Hepatocyte (in vitro differentiated cells): ENCODE measurements at regions not wholly inside any gene's neighbourhood (a gene's known extent, or its start where the extent isn't known, plus 50 kb on each side); places are given as distances from the start of the nearest gene placed in this dataset.

Experiments used
- DNase-seq: peaks from one replicate; pipeline ENCODE4 v3.0.0-alpha.2; 2016; ENCODE audit warnings: low spot score
- H2AFZ ChIP-seq: fragments of 200-600 bp; sonication (generic); 2 replicates; pipeline ENCODE4 v1.6.0; 2016; ENCODE audit warnings: antibody characterized with exemption, mild to moderate bottlenecking
- H3K27ac ChIP-seq: fragments of 200-600 bp; sonication (generic); 2 replicates; pipeline ENCODE4 v1.5.1; 2016; ENCODE audit warnings: mild to moderate bottlenecking
- H3K27me3 ChIP-seq: fragments of 200-600 bp; sonication (generic); 2 replicates; pipeline ENCODE4 v1.6.1; 2016
- H3K36me3 ChIP-seq: fragments of 200-600 bp; sonication (generic); replicated peaks from 2 replicates; pipeline ENCODE4 v1.5.1; 2016; ENCODE audit warnings: low read depth; ENCODE audit not compliant: insufficient read depth
- H3K4me1 ChIP-seq: fragments of 200-600 bp; sonication (generic); 2 replicates; pipeline ENCODE4 v1.5.1; 2016; ENCODE audit warnings: mild to moderate bottlenecking, moderate library complexity; ENCODE audit not compliant: insufficient read depth
- H3K4me2 ChIP-seq: fragments of 200-600 bp; sonication (generic); 2 replicates; pipeline ENCODE4 v1.6.0; 2016
- H3K4me3 ChIP-seq: fragments of 200-600 bp; sonication (generic); 2 replicates; pipeline ENCODE4 v1.5.1; 2016; ENCODE audit warnings: mild to moderate bottlenecking
- H3K79me2 ChIP-seq: fragments of 200-600 bp; sonication (generic); 2 replicates; pipeline ENCODE4 v1.6.0; 2017; ENCODE audit warnings: mild to moderate bottlenecking
- H3K9me2 ChIP-seq: fragments of 200-600 bp; sonication (generic); replicated peaks from 2 replicates; pipeline ENCODE4 v1.6.0; 2017; ENCODE audit warnings: mild to moderate bottlenecking; ENCODE audit not compliant: insufficient read depth
- H3K9me3 ChIP-seq: fragments of 200-600 bp; sonication (generic); 2 replicates; pipeline ENCODE4 v1.5.1; 2016; ENCODE audit warnings: low read depth, mild to moderate bottlenecking
- H4K20me1 ChIP-seq: fragments of 200-600 bp; sonication (generic); 2 replicates; pipeline ENCODE4 v1.6.0; 2016; ENCODE audit warnings: mild to moderate bottlenecking; ENCODE audit not compliant: insufficient read depth, poor library complexity, severe bottlenecking
- CTCF ChIP-seq: fragments of 200-600 bp; sonication (generic); IDR thresholded peaks from 2 replicates; pipeline ENCODE4 v1.5.1; 2016; ENCODE audit warnings: antibody characterized with exemption, mild to moderate bottlenecking; ENCODE audit not compliant: poor library complexity
- EZH2 ChIP-seq: fragments of 200-600 bp; sonication (generic); IDR thresholded peaks from 2 replicates; pipeline ENCODE4 v1.6.1; 2016; ENCODE audit warnings: antibody characterized with exemption, mild to moderate bottlenecking, borderline replicate concordance
- EZH2phosphoT487 ChIP-seq: fragments of 200-600 bp; sonication (generic); IDR thresholded peaks from one replicate; pipeline ENCODE4 v1.6.1; 2018; ENCODE audit warnings: antibody characterized with exemption, mild to moderate bottlenecking, low read depth, moderate library complexity; ENCODE audit not compliant: unreplicated experiment, severe bottlenecking
- WGBS: methylation state at CpG from one replicate; pipeline ENCODE4 v1.1.6; 2016; ENCODE audit warnings: low lambda C conversion rate; ENCODE audit errors: missing lambda C conversion rate; 5-methylcytosine and 5-hydroxymethylcytosine counted together

GRCh38 chr11:45724153-45724552, 58.7 kb upstream of the CHST1 start:
- H3K4me3 ChIP-seq: no peak overlapping the region
- WGBS: 69% methylated on average over 3 of the region's 3 CpGs
- H3K79me2 ChIP-seq: no peaks in the 10 kb centered on the region
- no peak for DNase-seq
- H2AFZ ChIP-seq: no peak overlapping the region
- no peaks in the 10 kb centered on the region for H4K20me1 ChIP-seq
- H3K27ac ChIP-seq: no peak overlapping the region
- H3K4me2 ChIP-seq: no peak overlapping the region
- no peaks in the 10 kb centered on the region for H3K9me3 ChIP-seq
- H3K27me3 ChIP-seq: peaks cover 5% of the 10 kb centered on the region
- no peaks in the 10 kb centered on the region for H3K36me3 ChIP-seq
- H3K4me1 ChIP-seq: no peaks in the 10 kb centered on the region
- TF ChIP-seq EZH2: no peak
- TF ChIP-seq CTCF: no peak
- no peak for TF ChIP-seq EZH2phosphoT487
- no peaks in the 10 kb centered on the region for H3K9me2 ChIP-seq

- H3K27me3 ChIP-seq: peaks cover 5% of the 10 kb centered on the region
- no peaks in the 10 kb centered on the region for H3K36me3 ChIP-seq
- no peak for DNase-seq
- no peak overlapping the region for H3K27ac ChIP-seq
- no peaks in the 10 kb centered on the region for H4K20me1 ChIP-seq
- no peak overlapping the region for H3K4me2 ChIP-seq
- no peaks in the 10 kb centered on the region for H3K79me2 ChIP-seq
- H2AFZ ChIP-seq: no peak overlapping the region
- H3K4me3 ChIP-seq: no peak overlapping the region
- WGBS: 82% methylated on average over 7 of the region's 7 CpGs
- TF ChIP-seq CTCF: no peak
- no peak for TF ChIP-seq EZH2phosphoT487
- TF ChIP-seq EZH2: no peak
- no peaks in the 10 kb centered on the region for H3K9me2 ChIP-seq
- H3K4me1 ChIP-seq: no peaks in the 10 kb centered on the region
- no peaks in the 10 kb centered on the region for H3K9me3 ChIP-seq
Observed at GRCh38 chr11:45723397-45723796, 58.0 kb upstream of the CHST1 start.

GRCh38 chr11:45722144-45722543, 56.7 kb upstream of the CHST1 start:
- Histone ChIP-seq H3K4me3 (no peak overlapping the region), H3K9me3 (no peaks in the 10 kb centered on the region), H3K27ac (no peak overlapping the region), H3K4me1 (no peaks in the 10 kb centered on the region), H3K27me3 (peaks cover 5% of the 10 kb centered on the region), H3K4me2 (no peak overlapping the region), H3K79me2 (no peaks in the 10 kb centered on the region), H2AFZ (no peak overlapping the region), H4K20me1 (no peaks in the 10 kb centered on the region), H3K9me2 (no peaks in the 10 kb centered on the region), H3K36me3 (no peaks in the 10 kb centered on the region)
- DNase-seq: no peak
- 85% methylated on average over 13 of the region's 13 CpGs for WGBS
- no peak for TF ChIP-seq CTCF
- no peak for TF ChIP-seq EZH2phosphoT487
- TF ChIP-seq EZH2: no peak

- peaks cover 5% of the 10 kb centered on the region for H3K27me3 ChIP-seq
- H3K9me2 ChIP-seq: no peaks in the 10 kb centered on the region
- no peak overlapping the region for H3K4me2 ChIP-seq
- H3K79me2 ChIP-seq: no peaks in the 10 kb centered on the region
- TF ChIP-seq CTCF (no peak), EZH2phosphoT487 (no peak), EZH2 (no peak)
- DNase-seq: no peak
- WGBS: 85% methylated on average over 8 of the region's 8 CpGs
- no peaks in the 10 kb centered on the region for H3K36me3 ChIP-seq
- H3K4me3 ChIP-seq: no peak overlapping the region
- no peaks in the 10 kb centered on the region for H3K9me3 ChIP-seq
- H3K4me1 ChIP-seq: no peaks in the 10 kb centered on the region
- no peak overlapping the region for H3K27ac ChIP-seq
- H2AFZ ChIP-seq: no peak overlapping the region
- H4K20me1 ChIP-seq: no peaks in the 10 kb centered on the region
Observed at GRCh38 chr11:45717526-45717925, 52.1 kb upstream of the CHST1 start.
